Liver (tissue), 8 donors: ENCODE measurements at regions not wholly inside any gene's neighbourhood (a gene's known extent, or its start where the extent isn't known, plus 50 kb on each side); places are given as distances from the start of the nearest gene placed in this dataset.

Experiments
- DNase-seq: peaks from one replicate; pipeline ENCODE4 v3.0.0-alpha.2; 2017; ENCODE audit warnings: low spot score
- H3K27ac ChIP-seq, 2 donors: one replicate each; pipeline ENCODE4 v1.7.0; 2013; ENCODE audit warnings: inconsistent platforms in 2 of 2, low read length in 2 of 2, control low read depth in 1 of 2, low read depth in 1 of 2, mild to moderate bottlenecking in 1 of 2
- H3K27me3 ChIP-seq, 4 donors: one replicate each; pipeline versions ENCODE4 v1.6.1 to v1.7.0; 2013; ENCODE audit warnings: low read length in 3 of 4, inconsistent platforms in 1 of 4, mild to moderate bottlenecking in 1 of 4, moderate library complexity in 1 of 4; ENCODE audit not compliant: control insufficient read depth in 4 of 4, insufficient read depth in 4 of 4
- H3K36me3 ChIP-seq, 4 donors: one replicate each; pipeline versions ENCODE4 v1.6.1 to v1.7.0; 2013; ENCODE audit warnings: low read length in 3 of 4, mild to moderate bottlenecking in 3 of 4, low read depth in 1 of 4, moderate library complexity in 1 of 4; ENCODE audit not compliant: control insufficient read depth in 4 of 4, insufficient read depth in 3 of 4
- H3K4me1 ChIP-seq, 4 donors: one replicate each; pipeline versions ENCODE4 v1.6.1 to v1.7.0; 2013; ENCODE audit warnings: low read length in 3 of 4, mild to moderate bottlenecking in 3 of 4, moderate library complexity in 1 of 4; ENCODE audit not compliant: control insufficient read depth in 4 of 4, insufficient read depth in 4 of 4
- H3K4me3 ChIP-seq, 3 donors: one replicate each; pipeline versions ENCODE4 v1.6.1 to v1.7.0; 2013; ENCODE audit warnings: low read length in 3 of 3, control low read depth in 1 of 3, low read depth in 1 of 3, mild to moderate bottlenecking in 1 of 3
- H3K9ac ChIP-seq, 2 donors: one replicate each; pipeline ENCODE4 v1.7.0; 2013; ENCODE audit warnings: low read length in 2 of 2, mild to moderate bottlenecking in 2 of 2, moderate library complexity in 2 of 2, control low read depth in 1 of 2, low read depth in 1 of 2
- H3K9me3 ChIP-seq, 4 donors: one replicate each; pipeline versions ENCODE4 v1.6.1 to v1.7.0; 2013; ENCODE audit warnings: low read length in 3 of 4; ENCODE audit not compliant: control insufficient read depth in 4 of 4
- CTCF ChIP-seq: fragments of 150-350 bp; IDR thresholded peaks from 2 replicates; pipeline ENCODE4 v1.5.1; 2017; ENCODE audit warnings: improper control_type of control experiment, low read depth, low read length; ENCODE audit not compliant: missing input control
- EGR1 ChIP-seq, 2 donors: IDR thresholded peaks; 2 replicates each; pipeline ENCODE4 v1.6.1; 2016 to 2018; ENCODE audit warnings: antibody characterized with exemption in 2 of 2, low read depth in 2 of 2
- MAX ChIP-seq: IDR thresholded peaks from 2 replicates; pipeline ENCODE4 v1.6.1; 2016; ENCODE audit warnings: antibody characterized with exemption
- NR2F2 ChIP-seq: IDR thresholded peaks from 2 replicates; pipeline ENCODE4 v1.6.1; 2016; ENCODE audit warnings: antibody characterized with exemption
- RAD21 ChIP-seq, 2 donors: IDR thresholded peaks; 2 replicates each; pipeline ENCODE4 v1.6.1; 2016; ENCODE audit warnings: antibody characterized with exemption in 2 of 2, mild to moderate bottlenecking in 2 of 2
- REST ChIP-seq: IDR thresholded peaks from 2 replicates; pipeline ENCODE4 v1.6.1; 2016; ENCODE audit warnings: antibody characterized with exemption, mild to moderate bottlenecking
- RXRA ChIP-seq, 2 donors: IDR thresholded peaks; 2 replicates each; pipeline ENCODE4 v1.6.1; 2017 to 2018; ENCODE audit warnings: antibody characterized with exemption in 2 of 2, mild to moderate bottlenecking in 1 of 2
- SP1 ChIP-seq: IDR thresholded peaks from 2 replicates; pipeline ENCODE4 v1.6.1; 2018; ENCODE audit warnings: antibody characterized with exemption, mild to moderate bottlenecking
- YY1 ChIP-seq: IDR thresholded peaks from 2 replicates; pipeline ENCODE4 v1.6.1; 2016; ENCODE audit warnings: antibody characterized with exemption, mild to moderate bottlenecking
- ZBTB33 ChIP-seq: IDR thresholded peaks from 2 replicates; pipeline ENCODE4 v1.6.1; 2016; ENCODE audit warnings: antibody characterized with exemption
- WGBS: extraction: QIAGEN DNeasy Blood & Tissue Kit; methylation state at CpG from one replicate; pipeline ENCODE4 v1.1.7; 2013; 5-methylcytosine and 5-hydroxymethylcytosine counted together
- donor health status: healthy.
- donor health status: healthy.
- donor health status: healthy.
- donor health status: healthy.
- donor health status: healthy.

- Histone ChIP-seq H3K4me1 (no peaks in the 10 kb centered on the region), H3K27me3 (peaks cover 0 to 6% (median 0%) of the 10 kb centered on the region in 4 donors), H3K27ac (no peak overlapping the region), H3K9ac (no peak overlapping the region), H3K36me3 (no peaks in the 10 kb centered on the region), H3K4me3 (no peak overlapping the region), H3K9me3 (no peaks in the 10 kb centered on the region)
- no peak for DNase-seq
- WGBS, result 65% methylated on average over 8 of the region's 8 CpGs
- TF ChIP-seq NR2F2, result peak; percentile 57
- no peak for TF ChIP-seq MAX
- no peak for TF ChIP-seq REST
- TF ChIP-seq CTCF, result no peak
- no peak for TF ChIP-seq RAD21 (IDR thresholded peaks at IDR 0.05)
- TF ChIP-seq EGR1 (IDR thresholded peaks at IDR 0.05; ENCODE audit: low read depth in 2 of 2), result no peak
- peak in 1 of 2 donors; percentile 10 for TF ChIP-seq RXRA (IDR thresholded peaks at IDR 0.05)
Observed at GRCh38 chr11:128361451-128362020, 225.8 kb downstream of the ETS1 start.

GRCh38 chr11:128359515-128359914 lies 227.8 kb downstream of the ETS1 start:
- DNase-seq, result no peak
- WGBS, result 62% methylated on average over 3 of the region's 3 CpGs
- H3K36me3 ChIP-seq, result no peaks in the 10 kb centered on the region
- H3K27ac ChIP-seq, result no peak overlapping the region
- H3K27me3 ChIP-seq, result peaks cover 0 to 6% (median 0%) of the 10 kb centered on the region in 4 donors
- TF ChIP-seq YY1 (no peak), SP1 (peak; percentile 39), NR2F2 (peak; percentile 99), RXRA (IDR thresholded peaks at IDR 0.05) (peak; percentile 69 to 77), ZBTB33 (no peak)
- H3K4me3 ChIP-seq, result no peak overlapping the region
- no peaks in the 10 kb centered on the region for H3K4me1 ChIP-seq
- no peaks in the 10 kb centered on the region for H3K9me3 ChIP-seq
- no peak overlapping the region for H3K9ac ChIP-seq
